Lung (tissue), 11 donors: ENCODE measurements at regions not wholly inside any gene's neighbourhood (a gene's known extent, or its start where the extent isn't known, plus 50 kb on each side); places are given as distances from the start of the nearest gene placed in this dataset.

Experiments
- ATAC-seq: fragments of 200-7000 bp; cut with Tn5 transposase; one replicate; pipeline ENCODE4 v1.9.1; 2020; ENCODE audit warnings: moderate number of reproducible peaks; ENCODE audit not compliant: insufficient read depth, low FRiP score
- DNase-seq, 3 donors: peaks; one replicate each; pipeline ENCODE4 v3.0.0-alpha.2; 2013 to 2017
- H3K27ac ChIP-seq, 2 donors: one replicate each; pipeline ENCODE4 v1.5.1; 2013; ENCODE audit warnings: mild to moderate bottlenecking in 2 of 2, moderate library complexity in 2 of 2, control low read depth in 1 of 2, inconsistent platforms in 1 of 2, low read depth in 1 of 2, low read length in 1 of 2
- H3K27me3 ChIP-seq, 3 donors: one replicate each; pipeline ENCODE4 v1.5.1; 2013; ENCODE audit warnings: low read length in 2 of 3; ENCODE audit not compliant: control insufficient read depth in 3 of 3, insufficient read depth in 3 of 3
- H3K36me3 ChIP-seq, 4 donors: one replicate each; pipeline ENCODE4 v1.5.1; 2013; ENCODE audit warnings: low read length in 4 of 4, mild to moderate bottlenecking in 1 of 4, moderate library complexity in 1 of 4; ENCODE audit not compliant: control insufficient read depth in 4 of 4, insufficient read depth in 4 of 4
- H3K4me1 ChIP-seq, 5 donors: one replicate each; pipeline ENCODE4 v1.5.1; 2013; ENCODE audit warnings: low read length in 5 of 5, mild to moderate bottlenecking in 2 of 5, moderate library complexity in 1 of 5; ENCODE audit not compliant: control insufficient read depth in 5 of 5, insufficient read depth in 5 of 5
- H3K4me3 ChIP-seq: one replicate; pipeline ENCODE4 v1.5.1; 2013; ENCODE audit warnings: mild to moderate bottlenecking, control low read depth, moderate library complexity
- H3K9ac ChIP-seq, 2 donors: one replicate each; pipeline ENCODE4 v1.5.1; 2013; ENCODE audit warnings: low read length in 2 of 2, control low read depth in 1 of 2; ENCODE audit not compliant: insufficient read depth in 1 of 2
- H3K9me3 ChIP-seq, 4 donors: one replicate each; pipeline ENCODE4 v1.5.1; 2013; ENCODE audit warnings: low read length in 3 of 4, mild to moderate bottlenecking in 1 of 4, moderate library complexity in 1 of 4; ENCODE audit not compliant: control insufficient read depth in 4 of 4, insufficient read depth in 3 of 4
- WGBS, 2 donors: extraction: QIAGEN DNeasy Blood & Tissue Kit; methylation state at CpG; one replicate each; pipeline ENCODE4 v1.1.7; 2013; 5-methylcytosine and 5-hydroxymethylcytosine counted together
- TF ChIP-seq, protein P1 (sequence below): IDR thresholded peaks from 2 replicates; pipeline ENCODE4 v1.5.1; 2012; ENCODE audit warnings: mild to moderate bottlenecking; ENCODE audit errors: control extremely low read depth, extremely low read depth
- donor health status: control.
- donor health status: control.
- donor health status: Bipolar disorder and iron deficiency.
- donor health status: healthy.
- donor health status: DM: yes; HTN: yes; CAD: no.

DNA sequence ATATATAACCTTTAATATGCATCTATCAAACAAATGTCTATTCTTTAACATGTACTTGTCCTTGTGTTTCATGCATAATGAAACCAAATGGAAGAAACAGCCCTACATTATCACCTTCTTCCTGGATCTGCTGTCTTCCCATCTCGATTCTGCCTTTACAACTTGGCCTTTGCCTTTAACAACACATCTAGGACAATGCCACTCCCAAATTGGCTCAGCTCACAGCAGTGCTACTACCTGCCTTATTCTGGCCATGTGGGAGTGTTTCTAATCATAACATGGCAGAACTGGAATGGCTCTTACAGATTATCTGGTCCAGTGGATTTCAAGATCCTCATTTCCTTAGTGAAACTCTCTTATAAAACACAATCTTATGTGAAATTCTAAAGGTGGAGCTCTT, 176.5 kb downstream of the CARTPT start:
- no peak overlapping the region for H3K9ac ChIP-seq
- H3K27me3 ChIP-seq: no peaks in the 10 kb centered on the region
- 76 to 83% methylated on average over 1 of the region's 1 CpG for WGBS, 2 donors
- no peak for DNase-seq
- no peak for ATAC-seq
- H3K4me3 ChIP-seq: no peak overlapping the region
- peaks cover 0 to 3% (median 0%) of the 10 kb centered on the region in 4 donors for H3K9me3 ChIP-seq
- no peak overlapping the region for H3K27ac ChIP-seq
- H3K36me3 ChIP-seq: no peaks in the 10 kb centered on the region
- H3K4me1 ChIP-seq: peaks cover 0 to 7% (median 0%) of the 10 kb centered on the region in 5 donors
- TF ChIP-seq, protein P1, sequence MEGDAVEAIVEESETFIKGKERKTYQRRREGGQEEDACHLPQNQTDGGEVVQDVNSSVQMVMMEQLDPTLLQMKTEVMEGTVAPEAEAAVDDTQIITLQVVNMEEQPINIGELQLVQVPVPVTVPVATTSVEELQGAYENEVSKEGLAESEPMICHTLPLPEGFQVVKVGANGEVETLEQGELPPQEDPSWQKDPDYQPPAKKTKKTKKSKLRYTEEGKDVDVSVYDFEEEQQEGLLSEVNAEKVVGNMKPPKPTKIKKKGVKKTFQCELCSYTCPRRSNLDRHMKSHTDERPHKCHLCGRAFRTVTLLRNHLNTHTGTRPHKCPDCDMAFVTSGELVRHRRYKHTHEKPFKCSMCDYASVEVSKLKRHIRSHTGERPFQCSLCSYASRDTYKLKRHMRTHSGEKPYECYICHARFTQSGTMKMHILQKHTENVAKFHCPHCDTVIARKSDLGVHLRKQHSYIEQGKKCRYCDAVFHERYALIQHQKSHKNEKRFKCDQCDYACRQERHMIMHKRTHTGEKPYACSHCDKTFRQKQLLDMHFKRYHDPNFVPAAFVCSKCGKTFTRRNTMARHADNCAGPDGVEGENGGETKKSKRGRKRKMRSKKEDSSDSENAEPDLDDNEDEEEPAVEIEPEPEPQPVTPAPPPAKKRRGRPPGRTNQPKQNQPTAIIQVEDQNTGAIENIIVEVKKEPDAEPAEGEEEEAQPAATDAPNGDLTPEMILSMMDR: no peak

DNA sequence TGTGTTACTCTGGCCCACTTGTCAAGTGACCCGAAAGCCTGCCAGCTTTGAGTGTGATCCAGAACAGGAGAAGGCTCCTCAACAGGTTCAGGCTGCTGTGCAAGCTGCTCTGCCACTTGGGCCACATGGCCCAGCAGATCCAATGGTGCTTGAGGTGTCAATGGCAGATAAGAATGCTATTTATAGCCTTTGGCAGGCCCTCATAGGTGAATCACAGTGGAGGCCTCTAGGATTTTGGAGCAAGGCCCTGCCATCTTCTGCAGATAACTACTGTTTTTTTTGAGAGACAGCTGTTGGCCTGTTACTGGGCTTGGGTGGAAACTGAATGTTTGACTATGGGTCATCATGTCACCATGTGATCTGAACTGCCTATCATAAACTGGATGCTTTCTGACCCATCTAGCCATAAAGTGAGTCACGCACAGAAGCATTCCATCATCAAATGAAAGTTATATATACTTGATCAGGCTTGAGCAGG, 180.8 kb downstream of the CARTPT start:
- Histone ChIP-seq H3K27me3 (no peaks in the 10 kb centered on the region), H3K9ac (no peak overlapping the region), H3K4me3 (no peak overlapping the region), H3K4me1 (no peaks in the 10 kb centered on the region), H3K36me3 (no peaks in the 10 kb centered on the region), H3K27ac (peak overlapping the region in 1 of 2 donors; percentile 52), H3K9me3 (no peaks in the 10 kb centered on the region)
- TF ChIP-seq, protein P1: no peak
- no peak for ATAC-seq
- 76 to 90% methylated on average over 2 of the region's 2 CpGs for WGBS, 2 donors
- no peak for DNase-seq

- Histone ChIP-seq H3K27me3 (no peaks in the 10 kb centered on the region), H3K27ac (no peak overlapping the region), H3K9ac (no peak overlapping the region), H3K9me3 (no peaks in the 10 kb centered on the region), H3K36me3 (no peaks in the 10 kb centered on the region), H3K4me1 (peaks cover 0 to 14% (median 0%) of the 10 kb centered on the region in 5 donors), H3K4me3 (no peak overlapping the region)
- 35 to 45% methylated on average over 2 of the region's 2 CpGs for WGBS, 2 donors
- TF ChIP-seq, protein P1: no peak
- no peak for ATAC-seq
- no peak for DNase-seq
These were observed 184.7 kb downstream of the CARTPT start for GRCh38 chr5:71903808-71904207.

DNA sequence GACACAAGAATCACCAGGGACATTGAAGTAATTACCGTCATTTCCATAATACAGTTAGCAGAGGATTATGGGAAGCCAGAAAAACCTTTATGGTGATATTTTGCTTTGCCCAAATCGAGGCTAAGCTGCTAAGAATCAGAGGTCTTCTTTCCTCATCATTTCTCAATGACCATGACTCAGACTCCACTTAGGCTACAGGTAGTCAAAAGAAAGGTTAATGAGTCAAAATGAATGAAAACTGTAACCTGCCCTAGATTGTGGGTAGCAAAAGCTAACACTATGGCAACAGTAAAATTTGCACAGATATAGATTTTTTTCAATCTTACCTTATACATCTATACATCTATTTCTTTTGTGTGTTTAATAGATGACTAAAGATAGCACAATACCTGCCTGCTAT, 185.8 kb downstream of the CARTPT start:
- TF ChIP-seq, protein P1: no peak
- Histone ChIP-seq H3K4me3 (no peak overlapping the region), H3K9me3 (no peaks in the 10 kb centered on the region), H3K9ac (no peak overlapping the region), H3K27me3 (no peaks in the 10 kb centered on the region), H3K27ac (no peak overlapping the region), H3K36me3 (no peaks in the 10 kb centered on the region), H3K4me1 (peaks cover 0 to 14% (median 0%) of the 10 kb centered on the region in 5 donors)
- DNase-seq: no peak
- no peak for ATAC-seq
- 87 to 90% methylated on average over 2 of the region's 2 CpGs for WGBS, 2 donors
